CD14-positive monocyte (primary cell): ENCODE measurements at regions not wholly inside any gene's neighbourhood (a gene's known extent, or its start where the extent isn't known, plus 50 kb on each side); places are given as distances from the start of the nearest gene placed in this dataset.
"Not testable (repeated sequence)": the region's sequence is repeated elsewhere in the genome, so short reads cannot be mapped to it uniquely, and the experiment has no call there.

Experiments used
- DNase-seq, 3 donors: peaks; one replicate each; pipeline ENCODE4 v3.0.0-alpha.2; 2011 to 2022
- H2AFZ ChIP-seq: 2 replicates; pipeline ENCODE4 v1.6.0; 2012; ENCODE audit warnings: mild to moderate bottlenecking, low read depth, low read length, inconsistent platforms; ENCODE audit not compliant: insufficient read depth, poor library complexity, severe bottlenecking
- H3K27ac ChIP-seq, 2 donors: 1 replicate in 1 of 2; 2 replicates in 1 of 2; pipeline ENCODE4 v1.5.1; 2012 to 2013; ENCODE audit warnings: low read length in 2 of 2, control low read depth in 1 of 2, inconsistent platforms in 1 of 2, low read depth in 1 of 2, mild to moderate bottlenecking in 1 of 2
- H3K27me3 ChIP-seq, 2 donors: one replicate each; pipeline versions ENCODE4 v1.6.0 to v1.6.1; 2011 to 2013; ENCODE audit warnings: low read length in 2 of 2; ENCODE audit not compliant: control insufficient read depth in 2 of 2, insufficient read depth in 2 of 2
- H3K36me3 ChIP-seq, 2 donors: replicated peaks in 1 of 2; 1 replicate in 1 of 2; 2 replicates in 1 of 2; pipeline versions ENCODE4 v1.5.1 to v1.6.1; 2012 to 2013; ENCODE audit warnings: low read length in 2 of 2, control low read depth in 1 of 2, inconsistent platforms in 1 of 2, mild to moderate bottlenecking in 1 of 2; ENCODE audit not compliant: insufficient read depth in 2 of 2, control insufficient read depth in 1 of 2
- H3K4me1 ChIP-seq, 2 donors: 1 replicate in 1 of 2; 2 replicates in 1 of 2; pipeline versions ENCODE4 v1.5.1 to v1.6.1; 2012 to 2013; ENCODE audit warnings: low read length in 2 of 2, control low read depth in 1 of 2, inconsistent platforms in 1 of 2, mild to moderate bottlenecking in 1 of 2, moderate library complexity in 1 of 2; ENCODE audit not compliant: insufficient read depth in 2 of 2, control insufficient read depth in 1 of 2
- H3K4me2 ChIP-seq: replicated peaks from 2 replicates; pipeline ENCODE3; 2012; ENCODE audit warnings: low read length, moderate library complexity, mild to moderate bottlenecking; ENCODE audit not compliant: poor library complexity, severe bottlenecking; ENCODE audit errors: extremely low read depth
- H3K4me3 ChIP-seq, 3 experiments: fragments of 200-600 bp in 1 of 3; sonication (generic) in 1 of 3; replicated peaks in 1 of 3; 1 replicate in 2 of 3; 2 replicates in 1 of 3; pipeline ENCODE4 v1.5.1; 2011 to 2013; ENCODE audit warnings: low read length in 3 of 3, mild to moderate bottlenecking in 3 of 3, control low read depth in 2 of 3, low read depth in 2 of 3, inconsistent platforms in 1 of 3, moderate library complexity in 1 of 3
- H3K79me2 ChIP-seq: 2 replicates; pipeline ENCODE4 v1.6.0; 2012; ENCODE audit warnings: mild to moderate bottlenecking, control low read depth, inconsistent platforms, low read length, moderate library complexity; ENCODE audit not compliant: insufficient read depth
- H3K9ac ChIP-seq: 2 replicates; pipeline ENCODE4 v1.6.0; 2017; ENCODE audit warnings: low read length, mild to moderate bottlenecking; ENCODE audit not compliant: insufficient read depth, poor library complexity, severe bottlenecking
- H3K9me3 ChIP-seq, 2 donors: replicated peaks in 1 of 2; 1 replicate in 1 of 2; 2 replicates in 1 of 2; pipeline versions ENCODE4 v1.5.1 to v1.6.1; 2012 to 2013; ENCODE audit warnings: low read length in 2 of 2, control low read depth in 1 of 2; ENCODE audit not compliant: control insufficient read depth in 1 of 2, insufficient read depth in 1 of 2
- H4K20me1 ChIP-seq: 2 replicates; pipeline ENCODE4 v1.6.0; 2012; ENCODE audit warnings: mild to moderate bottlenecking, low read length, control low read depth, moderate library complexity; ENCODE audit not compliant: insufficient read depth
- H3K27ac Mint-ChIP-seq, 7 donors: one replicate each; pipeline ENCODE4 v1.8.0; 2020; ENCODE audit warnings: mild to moderate bottlenecking in 7 of 7, mixed read lengths in 7 of 7, moderate library complexity in 6 of 7, inconsistent platforms in 2 of 7
- H3K27me3 Mint-ChIP-seq, 3 donors: one replicate each; pipeline ENCODE4 v1.8.0; 2021 to 2022; ENCODE audit warnings: low read depth in 3 of 3, mild to moderate bottlenecking in 3 of 3, mixed read lengths in 3 of 3, moderate library complexity in 3 of 3, inconsistent platforms in 1 of 3
- H3K36me3 Mint-ChIP-seq, 2 donors: one replicate each; pipeline ENCODE4 v1.8.0; 2020; ENCODE audit warnings: mixed read lengths in 2 of 2, inconsistent platforms in 1 of 2, mild to moderate bottlenecking in 1 of 2
- H3K4me1 Mint-ChIP-seq: one replicate; pipeline ENCODE4 v1.8.0; 2020; ENCODE audit warnings: mild to moderate bottlenecking, mixed read lengths
- H3K4me3 Mint-ChIP-seq, 2 donors: one replicate each; pipeline ENCODE4 v1.8.0; 2020; ENCODE audit warnings: mild to moderate bottlenecking in 2 of 2, mixed read lengths in 2 of 2, moderate library complexity in 1 of 2
- H3K9me3 Mint-ChIP-seq, 7 donors: one replicate each; pipeline ENCODE4 v1.8.0; 2020 to 2022; ENCODE audit warnings: mixed read lengths in 7 of 7, mild to moderate bottlenecking in 6 of 7, moderate library complexity in 6 of 7, inconsistent platforms in 2 of 7
- CTCF ChIP-seq: fragments of 200-600 bp; IDR thresholded peaks from one replicate; pipeline ENCODE4 v1.8.0; 2022; ENCODE audit warnings: antibody characterized with exemption, mild to moderate bottlenecking
- WGBS: methylation state at CpG from one replicate; pipeline ENCODE4 v1.1.5; 2013; ENCODE audit warnings: missing lambda C conversion rate; ENCODE audit not compliant: insufficient coverage; 5-methylcytosine and 5-hydroxymethylcytosine counted together
- intact Hi-C, 2 donors: fragments of 100-400 bp; cut with micrococcal nuclease; formaldehyde crosslinking; loops; one replicate each; pipeline versions ENCODE4 v1.15.0 to v1.15.1; 2023

GRCh38 chr7:94792241-94792640 lies 115.2 kb upstream of the PPP1R9A start:
- no peaks in the 10 kb centered on the region for H3K79me2 ChIP-seq
- H3K36me3 ChIP-seq = no peaks in the 10 kb centered on the region
- H4K20me1 ChIP-seq = no peaks in the 10 kb centered on the region
- Mint-ChIP-seq H3K36me3 (no peaks in the 10 kb centered on the region), H3K4me3 (no peak overlapping the region), H3K27me3 (no peaks in the 10 kb centered on the region), H3K9me3 (peaks cover 0 to 10% (median 2%) of the 10 kb centered on the region in 7 donors), H3K27ac (no peak overlapping the region), H3K4me1 (no peaks in the 10 kb centered on the region)
- WGBS = 80% methylated on average over 1 of the region's 2 CpGs
- no peaks in the 10 kb centered on the region for H3K4me1 ChIP-seq
- no peak overlapping the region for H2AFZ ChIP-seq
- TF ChIP-seq CTCF = no peak
- H3K4me3 ChIP-seq = no peak overlapping the region
- intact Hi-C loops = no loop called here
- H3K9me3 ChIP-seq = peaks cover 0 to 8% of the 10 kb centered on the region in 2 donors
- H3K27ac ChIP-seq = no peak overlapping the region
- no peak overlapping the region for H3K4me2 ChIP-seq
- H3K9ac ChIP-seq = no peak overlapping the region
- no peak for DNase-seq
- no peaks in the 10 kb centered on the region for H3K27me3 ChIP-seq

GRCh38 chr7:94797404-94797803 lies 110.0 kb upstream of the PPP1R9A start:
- intact Hi-C loops, H3K9me3 ChIP-seq, H3K36me3 Mint-ChIP-seq, H3K4me1 ChIP-seq, H3K4me3 Mint-ChIP-seq, H3K4me3 ChIP-seq, DNase-seq, H4K20me1 ChIP-seq, H2AFZ ChIP-seq, H3K4me2 ChIP-seq, H3K9ac ChIP-seq, H3K27me3 Mint-ChIP-seq, H3K27ac Mint-ChIP-seq, H3K27me3 ChIP-seq, H3K36me3 ChIP-seq, H3K27ac ChIP-seq, H3K79me2 ChIP-seq, H3K4me1 Mint-ChIP-seq: not testable (repeated sequence)
- 100% methylated on average over 1 of the region's 6 CpGs for WGBS
- peaks cover 0 to 19% (median 4%) of the 10 kb centered on the region in 7 donors for H3K9me3 Mint-ChIP-seq
